GM19397 (cell line): ENCODE measurements at regions not wholly inside any gene's neighbourhood (a gene's known extent, or its start where the extent isn't known, plus 50 kb on each side); places are given as distances from the start of the nearest gene placed in this dataset.
"Not testable (repeated sequence)": the region's sequence is repeated elsewhere in the genome, so short reads cannot be mapped to it uniquely, and the experiment has no call there.

Source experiments
- ATAC-seq: cut with Tn5 transposase; IDR thresholded peaks from one replicate; pipeline ENCODE4 v1.9.1; 2021; ENCODE audit warnings: mild to moderate bottlenecking, moderate library complexity; ENCODE audit not compliant: unreplicated experiment

DNA sequence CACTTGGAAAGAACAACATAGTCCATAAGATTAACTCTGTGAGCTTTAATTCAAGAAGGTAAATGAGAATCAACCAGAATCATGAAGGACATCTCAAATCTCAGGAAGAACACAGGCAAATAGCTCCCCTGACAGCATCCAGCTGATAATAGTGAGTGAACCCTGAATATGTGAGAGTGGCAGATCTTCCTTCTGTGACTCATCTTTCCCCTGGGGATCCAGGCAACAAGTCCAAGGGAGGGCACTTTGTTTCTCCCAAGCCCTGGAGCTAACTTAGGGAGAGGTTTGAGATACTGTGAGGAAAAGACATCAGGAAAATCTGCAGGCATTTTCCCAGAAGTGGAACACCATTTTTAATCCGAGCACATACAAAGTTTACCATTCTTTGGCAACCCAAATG, 763.9 kb upstream of the MGAT4C start:
- ATAC-seq, result no peak

DNA sequence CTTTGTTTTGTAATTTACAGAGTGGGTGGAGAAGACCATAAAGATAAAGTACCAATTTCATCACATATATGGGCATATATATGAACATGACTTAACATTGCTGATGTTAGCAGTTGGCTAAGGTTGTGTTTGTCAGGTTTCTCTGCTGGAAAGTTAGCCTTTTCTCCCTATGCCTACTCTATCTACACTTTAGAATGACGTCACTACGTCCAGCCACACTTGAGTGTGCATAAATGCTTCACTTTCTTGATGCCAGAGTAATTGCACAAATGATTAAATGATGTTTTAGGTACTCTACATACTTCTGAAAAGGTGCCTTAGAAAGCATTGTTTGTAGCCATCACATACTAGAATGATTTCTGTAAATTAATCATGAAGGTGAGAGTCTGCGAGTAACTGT, 759.2 kb upstream of the MGAT4C start:
- no peak for ATAC-seq

DNA sequence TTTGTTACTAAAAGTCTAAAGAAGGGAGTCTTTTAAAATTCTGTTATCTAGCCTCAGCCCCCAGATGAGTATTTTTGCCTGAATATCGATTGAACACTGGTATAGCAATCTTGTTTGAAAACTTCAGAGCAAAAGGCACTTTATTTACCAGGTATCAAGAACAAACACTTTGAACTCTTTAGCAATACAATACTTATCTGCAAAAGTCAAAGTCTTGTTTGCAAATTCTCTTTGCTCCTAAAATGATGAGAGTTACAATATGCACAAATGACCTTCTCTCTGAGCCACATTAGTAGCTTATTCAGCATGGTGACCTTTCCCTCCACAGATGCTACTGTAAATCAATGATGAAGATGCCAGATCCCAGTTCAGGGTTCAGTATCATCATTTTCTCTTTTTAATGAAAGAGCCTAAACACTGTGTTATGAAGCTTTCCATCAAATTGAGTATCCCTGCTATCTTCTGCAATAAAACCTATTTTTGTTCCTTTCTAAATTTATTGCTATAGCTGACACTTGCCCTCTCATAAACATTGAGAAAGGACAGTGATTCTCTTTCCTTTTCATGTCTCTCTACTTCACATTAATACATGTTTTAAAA, 752.7 kb upstream of the MGAT4C start:
- no peak for ATAC-seq

DNA sequence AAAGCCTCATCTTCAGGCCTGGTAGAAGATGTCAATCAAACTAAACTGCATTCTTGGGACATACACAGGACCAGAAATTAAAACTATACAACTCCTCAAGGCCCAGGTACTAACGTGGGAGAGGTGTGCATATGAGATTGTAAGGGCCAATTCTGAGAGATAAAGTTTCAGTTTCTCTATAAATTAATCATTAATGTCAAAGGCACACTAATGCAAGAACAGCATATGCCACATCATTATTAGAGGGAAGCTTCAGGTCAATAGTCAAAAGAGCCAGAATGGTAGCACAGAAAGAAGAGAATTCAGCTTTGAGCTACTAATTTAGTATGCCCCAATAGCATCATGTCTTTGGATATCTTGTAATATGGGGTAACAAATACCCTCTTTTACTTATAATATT, 744.9 kb upstream of the MGAT4C start:
- ATAC-seq, result no peak

DNA sequence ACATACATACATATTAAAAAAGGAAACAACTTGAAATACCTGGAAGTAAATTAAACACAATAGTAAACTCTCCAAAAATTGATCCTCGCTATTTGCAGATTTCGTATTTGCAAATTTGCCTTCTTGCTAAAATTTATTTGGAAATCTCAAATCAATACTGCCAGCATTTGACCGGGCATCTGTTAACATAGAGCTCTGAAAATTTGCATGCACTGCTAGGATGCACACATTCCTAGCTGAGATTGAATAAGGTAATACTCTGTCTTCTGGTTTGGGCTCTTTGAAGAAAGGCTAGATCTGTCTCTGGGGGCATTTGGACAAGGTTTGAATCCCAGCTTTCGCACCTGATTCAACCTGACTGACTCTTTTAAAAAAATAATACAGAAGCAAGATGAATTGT, 729.1 kb upstream of the MGAT4C start:
- ATAC-seq, result no peak

DNA sequence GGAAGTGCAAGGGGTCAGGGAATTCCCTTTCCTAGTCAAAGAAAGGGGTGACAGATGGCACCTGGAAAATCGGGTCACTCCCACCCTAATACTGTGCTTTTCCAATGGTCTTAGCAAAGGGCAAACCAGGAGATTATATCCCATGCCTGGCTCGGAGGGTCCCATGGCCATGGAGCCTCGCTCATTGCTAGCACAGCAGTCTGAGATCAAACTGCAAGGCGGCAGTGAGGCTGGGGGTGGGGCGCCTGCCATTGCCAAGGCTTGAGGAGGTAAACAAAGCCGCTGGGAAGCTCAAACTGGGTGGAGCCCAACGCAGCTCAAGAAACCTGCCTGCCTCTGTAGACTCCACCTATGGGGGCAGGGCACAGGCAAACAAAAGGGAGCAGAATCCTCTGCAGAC, 714.4 kb upstream of the MGAT4C start:
- ATAC-seq, result not testable (repeated sequence)

DNA sequence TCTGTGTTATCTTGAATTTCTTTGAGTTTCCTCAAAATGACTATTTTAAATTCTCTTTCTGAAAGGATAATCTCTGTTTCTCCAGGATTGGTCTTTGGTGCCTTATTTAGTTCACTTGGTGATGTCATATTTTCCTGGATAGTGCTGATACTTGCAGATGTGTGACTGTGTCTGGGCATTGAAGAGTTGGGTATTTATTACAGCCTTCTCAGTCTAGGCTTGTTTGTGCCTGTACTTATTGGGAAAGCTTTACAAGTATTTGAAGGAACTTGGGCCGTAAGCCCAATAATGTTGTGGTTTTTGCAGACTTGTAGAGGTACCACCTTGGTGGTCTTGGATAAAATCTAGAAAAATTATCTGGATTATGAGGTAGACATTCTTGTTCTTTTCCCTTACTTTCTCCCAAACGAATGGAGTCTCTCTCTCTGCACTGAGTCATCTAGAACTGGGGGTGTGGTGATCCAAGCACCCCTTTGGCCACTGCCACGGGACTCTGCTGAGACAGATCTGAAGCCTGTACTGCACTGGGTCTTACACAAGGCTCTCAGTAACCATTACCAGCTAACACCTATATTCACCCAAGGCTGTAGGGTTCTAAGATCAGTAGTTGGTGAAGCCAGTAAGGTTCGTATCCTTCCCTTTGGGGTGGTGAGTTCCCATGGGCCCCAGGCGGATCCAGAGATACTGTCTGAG, 703.7 kb upstream of the MGAT4C start:
- no peak for ATAC-seq

DNA sequence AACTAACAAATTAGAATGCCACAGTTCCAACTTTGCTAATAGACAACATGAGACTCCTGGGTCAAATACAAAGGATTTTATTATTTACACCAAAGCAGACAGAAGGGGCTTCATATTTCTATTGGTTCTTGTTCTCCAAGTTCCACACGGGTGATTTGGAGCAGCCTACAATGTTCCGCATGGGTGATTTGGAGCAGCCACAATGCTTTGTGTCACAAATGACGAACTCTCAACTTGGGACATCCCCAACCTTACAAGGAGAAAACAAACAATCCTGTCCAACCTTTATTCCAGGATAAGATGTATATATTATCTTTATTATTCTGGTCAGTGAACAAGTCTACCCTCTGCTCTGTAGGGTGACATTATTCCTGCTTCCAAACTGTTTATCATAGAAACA, 694.3 kb upstream of the MGAT4C start:
- ATAC-seq, result no peak

DNA sequence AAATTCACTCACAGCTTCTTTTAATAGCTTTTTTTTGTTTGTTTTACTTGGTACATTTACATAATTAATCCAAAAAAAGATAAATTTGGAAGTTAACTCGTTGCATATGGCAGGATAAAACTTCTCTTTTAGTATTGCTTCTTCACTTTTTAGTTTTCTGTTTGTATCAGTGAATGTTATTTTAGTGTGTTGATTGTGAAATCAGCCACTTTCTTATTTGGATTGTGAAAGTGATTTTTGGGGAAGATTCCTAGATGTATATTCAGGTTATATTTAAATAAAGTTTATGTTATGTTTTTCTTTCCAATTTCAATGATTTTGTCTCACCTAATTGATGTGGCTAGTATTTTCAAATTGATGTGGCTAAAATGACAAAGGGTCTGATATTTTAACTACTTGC, 693.9 kb upstream of the MGAT4C start:
- ATAC-seq, result no peak

DNA sequence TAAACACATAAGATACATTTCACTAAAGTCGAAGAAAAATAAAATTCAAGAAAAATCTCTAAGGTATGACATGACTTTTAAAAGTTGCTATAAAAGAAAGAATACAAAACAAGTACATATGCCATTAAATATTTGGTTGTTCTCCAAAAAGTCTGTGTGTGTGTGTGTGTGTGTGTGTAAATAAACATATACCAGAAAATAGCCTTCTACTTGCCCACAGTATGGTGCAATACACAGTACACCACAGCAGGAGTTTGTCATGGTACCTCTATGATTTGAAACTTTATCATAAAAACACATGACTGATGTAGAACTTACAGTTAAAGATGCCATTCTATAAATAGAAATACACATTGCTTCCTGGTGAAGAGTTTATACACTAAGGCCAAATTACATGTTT, 692.7 kb upstream of the MGAT4C start:
- no peak for ATAC-seq

DNA sequence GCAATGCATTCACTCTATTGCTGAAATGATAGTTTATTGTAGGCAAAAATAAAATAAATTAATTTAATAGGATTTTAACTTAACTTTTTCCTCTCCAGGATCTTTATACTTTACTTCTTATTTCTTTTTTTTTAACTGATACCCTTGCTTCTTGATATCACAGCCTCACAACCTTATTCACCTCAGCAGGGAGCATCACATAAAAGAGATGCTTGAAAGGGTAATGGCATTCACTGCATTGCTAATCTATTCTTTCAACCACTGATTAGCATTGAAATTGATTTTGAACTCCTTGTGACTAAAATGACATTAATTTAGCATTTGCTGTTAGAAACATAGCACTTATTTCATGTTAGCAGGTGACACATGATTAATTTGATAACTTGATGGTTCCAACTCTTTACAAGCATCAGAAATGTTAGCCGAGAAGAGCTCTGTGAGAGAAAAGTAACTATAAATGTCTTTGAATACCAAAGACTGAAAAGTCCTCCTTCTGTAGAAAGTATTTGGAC, 689.5 kb upstream of the MGAT4C start:
- ATAC-seq, result no peak

DNA sequence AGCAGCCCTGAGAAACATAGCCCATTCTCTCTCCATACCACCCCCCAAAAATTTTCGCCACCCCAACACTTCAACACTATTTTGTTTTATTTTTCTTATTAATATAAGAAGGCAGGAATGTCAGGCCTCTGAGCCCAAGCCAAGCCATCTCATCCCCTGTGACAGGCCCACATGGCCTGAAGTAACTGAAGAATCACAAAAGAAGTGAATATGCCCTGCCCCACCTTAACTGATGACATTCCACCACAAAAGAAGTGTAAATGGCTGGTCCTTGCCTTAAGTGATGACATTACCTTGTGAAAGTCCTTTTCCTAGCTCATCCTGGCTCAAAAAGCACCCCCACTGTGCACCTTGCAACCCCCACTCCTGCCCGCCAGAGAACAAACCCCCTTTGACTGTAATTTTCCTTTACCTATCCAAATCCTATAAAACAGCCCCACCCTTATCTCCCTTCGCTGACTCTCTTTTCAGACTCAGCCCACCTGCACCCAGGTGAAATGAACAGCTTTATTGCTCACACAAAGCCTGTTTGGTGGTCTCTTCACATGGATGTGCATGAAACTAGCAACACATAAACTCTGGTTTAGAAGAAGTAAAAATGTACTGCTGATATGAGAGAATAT, 688.1 kb upstream of the MGAT4C start:
- ATAC-seq, result not testable (repeated sequence)

DNA sequence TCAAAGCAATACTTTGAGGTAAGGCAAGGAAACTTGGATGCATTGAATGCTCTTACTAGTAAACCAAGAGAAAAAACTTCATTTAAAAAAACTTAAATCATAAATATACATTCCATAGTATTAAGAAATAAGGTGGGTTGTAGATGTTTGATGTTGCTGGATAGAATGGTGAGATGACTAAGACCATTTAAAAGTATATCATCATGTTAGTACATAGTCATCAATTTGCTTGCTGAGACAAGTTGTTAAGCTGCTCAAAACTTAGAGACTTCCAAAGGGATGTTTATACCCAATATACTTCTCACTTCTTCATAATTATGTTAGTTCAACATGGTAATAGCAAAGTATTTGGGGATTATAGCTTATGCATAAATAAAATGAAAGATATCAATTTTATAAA, 675.5 kb upstream of the MGAT4C start:
- no peak for ATAC-seq

DNA sequence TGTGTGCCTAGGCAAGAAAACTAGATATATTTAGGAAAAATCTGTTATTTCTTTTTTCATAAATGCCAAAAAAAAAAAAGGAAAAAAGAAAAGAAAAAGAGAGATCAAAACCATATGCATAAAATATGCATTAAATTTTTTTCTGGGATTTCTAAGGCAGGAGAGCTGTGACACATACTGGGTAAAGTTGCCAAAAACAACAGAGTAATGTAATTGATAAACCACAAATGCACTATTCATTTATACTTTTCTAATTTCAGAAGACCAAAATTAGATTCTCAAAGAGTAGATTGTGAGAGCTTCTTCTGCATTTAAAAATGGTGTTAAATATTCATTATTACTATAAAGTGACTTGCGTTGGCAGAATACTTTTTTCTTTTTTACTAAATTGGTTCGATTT, 673.8 kb upstream of the MGAT4C start:
- ATAC-seq, result no peak

DNA sequence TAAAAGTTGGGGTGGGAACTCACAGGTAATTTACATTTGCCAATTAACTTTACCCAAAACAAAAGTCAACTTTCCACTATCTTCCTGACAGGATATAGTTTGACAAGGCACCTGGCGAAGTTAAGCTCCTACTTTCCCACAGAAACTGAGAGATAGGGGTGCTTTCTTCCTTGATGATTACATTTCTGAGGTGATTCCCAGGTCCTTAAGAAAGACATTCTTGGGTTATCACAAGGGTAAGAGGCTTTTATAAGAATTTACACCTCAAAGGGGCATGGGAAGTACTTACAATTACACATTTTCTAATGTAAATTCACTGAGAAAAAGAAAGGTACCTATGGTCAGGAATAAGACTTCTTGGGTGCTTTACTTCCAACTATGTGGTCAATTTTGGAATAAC, 660.9 kb upstream of the MGAT4C start:
- ATAC-seq, result no peak

DNA sequence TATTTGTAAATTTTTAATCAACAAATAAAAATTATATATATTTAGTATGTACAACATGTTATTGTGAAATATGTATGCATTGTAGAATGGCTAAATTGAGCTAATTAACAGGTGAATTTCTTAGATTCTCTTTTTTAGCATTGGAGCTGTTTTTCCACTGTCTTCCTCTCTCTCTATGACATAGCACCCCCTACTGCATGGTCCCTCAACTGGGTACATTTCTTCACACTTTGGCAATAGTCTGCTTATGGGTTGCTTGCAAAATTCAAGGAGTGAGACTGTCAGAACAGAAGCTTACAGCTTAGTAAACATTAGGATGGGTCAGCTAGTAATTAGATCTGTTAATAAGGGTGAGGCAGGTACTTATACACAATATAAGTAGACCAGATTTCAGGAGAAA, 658.5 kb upstream of the MGAT4C start:
- ATAC-seq, result no peak

DNA sequence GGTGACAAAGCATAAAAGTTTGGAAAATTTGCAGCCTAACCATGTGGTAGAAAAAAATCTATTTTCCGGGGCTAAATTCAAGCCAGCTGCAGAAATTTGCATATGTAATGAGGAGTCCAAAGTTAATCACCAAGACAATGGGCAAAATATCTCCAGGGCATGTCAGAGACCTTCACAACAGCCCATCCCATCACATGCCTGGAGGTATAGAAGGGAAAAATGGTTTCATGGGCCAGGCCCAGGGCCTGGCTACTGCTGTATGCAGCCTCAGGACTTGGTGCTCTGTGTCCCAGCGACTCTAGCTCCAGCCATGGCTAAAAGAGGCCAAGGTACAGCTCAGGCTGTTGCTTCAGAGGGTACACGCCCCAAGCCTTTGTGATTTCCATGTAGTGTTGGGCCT, 655.8 kb upstream of the MGAT4C start:
- no peak for ATAC-seq

DNA sequence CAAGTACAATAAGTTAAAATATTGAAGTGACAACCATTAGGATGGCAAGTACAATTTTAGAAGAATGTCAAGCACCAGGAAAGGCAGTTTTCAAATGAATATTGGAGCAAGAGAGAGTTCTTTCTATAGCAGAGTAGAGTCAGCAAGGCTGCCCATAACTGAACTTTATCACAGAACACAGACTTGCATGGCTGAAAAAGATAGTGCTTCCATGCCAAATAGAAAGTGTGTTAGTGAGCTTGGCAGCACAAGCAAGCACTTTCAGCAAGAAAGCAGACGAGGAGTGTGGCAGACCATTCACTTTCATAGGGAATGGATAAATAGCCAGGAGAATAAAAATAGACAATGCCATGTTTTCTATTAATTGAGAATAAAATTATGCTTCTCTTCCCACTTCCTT, 647.0 kb upstream of the MGAT4C start:
- ATAC-seq, result no peak

DNA sequence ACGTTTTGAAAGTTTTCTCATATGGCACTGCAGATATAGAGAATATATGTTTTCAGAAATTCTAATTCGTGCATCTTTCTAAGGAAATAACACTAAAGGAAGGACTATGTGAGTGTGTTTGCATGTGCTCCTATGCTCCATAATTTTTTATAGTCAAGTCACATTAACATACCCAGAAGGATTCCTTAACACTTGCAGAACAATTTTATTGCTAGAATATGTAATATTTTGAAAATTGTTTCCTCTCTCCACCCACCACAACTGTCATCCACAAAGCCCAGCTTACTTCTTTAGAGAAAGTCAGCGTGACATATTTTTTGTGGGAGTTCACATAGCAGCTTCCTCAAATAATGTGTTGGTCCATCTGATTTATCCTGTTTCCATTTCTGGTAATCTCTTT, 604.6 kb upstream of the MGAT4C start:
- no peak for ATAC-seq

DNA sequence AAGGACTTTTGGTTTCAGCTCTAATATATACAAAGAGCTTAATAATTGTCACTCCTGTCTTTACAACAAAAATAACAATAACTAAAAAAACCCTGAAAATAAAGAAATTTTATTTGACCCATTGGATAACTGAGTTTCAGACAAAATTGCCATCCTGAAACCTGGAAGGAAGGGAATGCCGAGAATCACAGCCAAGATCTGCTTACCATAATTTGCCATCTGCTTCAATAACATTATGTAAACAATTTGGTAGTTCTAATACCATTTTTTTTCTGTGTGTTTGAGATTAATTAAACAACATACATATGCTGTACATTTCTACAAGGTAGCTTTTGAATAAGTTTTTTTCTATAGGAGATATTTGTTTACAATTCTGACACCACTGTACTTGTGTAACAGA, 596.3 kb upstream of the MGAT4C start:
- no peak for ATAC-seq

DNA sequence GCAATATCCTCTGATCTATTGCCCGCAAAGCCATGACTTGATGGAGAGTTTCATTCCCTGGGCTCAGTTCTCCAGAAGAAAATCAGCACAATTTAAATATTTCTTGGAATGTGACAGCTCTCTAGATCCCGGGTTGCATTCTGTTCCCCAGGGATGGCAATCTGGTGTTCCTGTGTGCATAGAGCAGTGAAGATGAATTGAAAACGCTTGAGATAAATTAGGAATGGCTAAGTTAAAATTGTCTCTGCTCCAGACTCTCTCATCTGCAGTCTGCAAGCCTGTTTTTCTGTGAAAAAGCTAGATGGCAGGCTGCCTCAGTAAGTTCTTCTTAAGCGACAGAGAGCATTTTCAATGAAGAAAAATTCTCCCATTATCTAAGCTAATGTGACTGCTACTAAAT, 582.5 kb upstream of the MGAT4C start:
- ATAC-seq, result no peak

DNA sequence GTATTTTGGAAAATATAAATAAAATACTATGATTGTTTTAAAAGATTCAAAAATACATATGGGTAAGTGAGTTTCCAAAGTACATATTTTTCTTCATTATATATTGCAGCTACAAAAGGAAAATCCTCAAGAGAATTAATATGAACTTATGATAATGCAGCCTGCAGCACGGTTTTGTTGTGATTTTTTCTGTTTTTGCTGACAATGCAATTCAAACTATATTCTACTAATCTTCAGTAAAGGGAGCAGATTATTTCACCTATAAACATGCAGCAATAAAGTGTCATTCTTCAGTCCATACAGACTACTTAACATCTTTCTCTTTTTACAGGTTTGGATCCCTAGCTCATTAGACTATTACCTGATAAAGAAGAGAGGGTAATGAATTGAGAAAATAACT, 582.1 kb upstream of the MGAT4C start:
- no peak for ATAC-seq
